Neural crest cell (in vitro differentiated cells): ENCODE measurements at regions not wholly inside any gene's neighbourhood (a gene's known extent, or its start where the extent isn't known, plus 50 kb on each side); places are given as distances from the start of the nearest gene placed in this dataset.

Source experiments
- DNase-seq: peaks from one replicate; pipeline ENCODE4 v3.0.0; 2021; ENCODE audit warnings: low read depth, mixed read lengths, low spot score
- H3K27ac Mint-ChIP-seq: one replicate; pipeline ENCODE4 v1.8.0; 2021; ENCODE audit warnings: mild to moderate bottlenecking, mixed read lengths; ENCODE audit not compliant: unreplicated experiment
- H3K27me3 Mint-ChIP-seq: 2 replicates; pipeline ENCODE4 v1.8.0; 2021; ENCODE audit warnings: low read depth, mild to moderate bottlenecking, mixed read lengths
- H3K36me3 Mint-ChIP-seq: 2 replicates; pipeline ENCODE4 v1.8.0; 2021; ENCODE audit warnings: low read depth, mild to moderate bottlenecking, mixed read lengths
- H3K4me1 Mint-ChIP-seq: 2 replicates; pipeline ENCODE4 v1.8.0; 2021; ENCODE audit warnings: mixed read lengths
- H3K4me3 Mint-ChIP-seq: one replicate; pipeline ENCODE4 v1.8.0; 2021; ENCODE audit warnings: mild to moderate bottlenecking, mixed read lengths
- H3K9me3 Mint-ChIP-seq: 2 replicates; pipeline ENCODE4 v1.8.0; 2021; ENCODE audit warnings: mixed read lengths
- TF ChIP-seq, protein P1 (sequence below): fragments of 200-600 bp; sonication (generic); conservative IDR thresholded peaks from 2 replicates; pipeline ENCODE4 v1.5.0; 2021; ENCODE audit warnings: antibody characterized with exemption, mild to moderate bottlenecking

GRCh38 chr1:189431447-189431846 is 1046.2 kb downstream of the BRINP3 start:
- Mint-ChIP-seq H3K36me3 (no peaks in the 10 kb centered on the region), H3K9me3 (peaks cover 5% of the 10 kb centered on the region), H3K27ac (no peak overlapping the region), H3K4me1 (peaks cover 7% of the 10 kb centered on the region), H3K27me3 (no peaks in the 10 kb centered on the region), H3K4me3 (no peak overlapping the region)
- TF ChIP-seq, protein P1, sequence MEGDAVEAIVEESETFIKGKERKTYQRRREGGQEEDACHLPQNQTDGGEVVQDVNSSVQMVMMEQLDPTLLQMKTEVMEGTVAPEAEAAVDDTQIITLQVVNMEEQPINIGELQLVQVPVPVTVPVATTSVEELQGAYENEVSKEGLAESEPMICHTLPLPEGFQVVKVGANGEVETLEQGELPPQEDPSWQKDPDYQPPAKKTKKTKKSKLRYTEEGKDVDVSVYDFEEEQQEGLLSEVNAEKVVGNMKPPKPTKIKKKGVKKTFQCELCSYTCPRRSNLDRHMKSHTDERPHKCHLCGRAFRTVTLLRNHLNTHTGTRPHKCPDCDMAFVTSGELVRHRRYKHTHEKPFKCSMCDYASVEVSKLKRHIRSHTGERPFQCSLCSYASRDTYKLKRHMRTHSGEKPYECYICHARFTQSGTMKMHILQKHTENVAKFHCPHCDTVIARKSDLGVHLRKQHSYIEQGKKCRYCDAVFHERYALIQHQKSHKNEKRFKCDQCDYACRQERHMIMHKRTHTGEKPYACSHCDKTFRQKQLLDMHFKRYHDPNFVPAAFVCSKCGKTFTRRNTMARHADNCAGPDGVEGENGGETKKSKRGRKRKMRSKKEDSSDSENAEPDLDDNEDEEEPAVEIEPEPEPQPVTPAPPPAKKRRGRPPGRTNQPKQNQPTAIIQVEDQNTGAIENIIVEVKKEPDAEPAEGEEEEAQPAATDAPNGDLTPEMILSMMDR = no peak
- DNase-seq = no peak

DNA sequence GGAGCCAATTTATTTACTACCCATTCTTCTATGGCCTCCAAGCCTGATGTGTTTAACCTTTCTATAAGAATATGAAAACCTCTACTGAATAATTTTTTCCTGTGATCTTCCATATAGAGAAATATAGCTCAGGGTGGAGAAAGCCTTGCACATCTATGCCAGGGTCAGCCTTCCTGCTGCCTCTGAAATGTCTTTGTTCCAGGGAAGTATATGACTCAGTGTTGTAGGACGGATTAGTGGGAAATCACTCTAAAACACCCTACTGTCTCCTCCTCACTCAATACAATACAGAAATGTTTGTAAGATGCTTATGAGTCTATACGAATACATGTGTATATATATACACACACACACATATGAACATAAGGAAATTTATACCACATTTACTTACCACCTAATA is 1044.9 kb downstream of the BRINP3 start:
- H3K27ac Mint-ChIP-seq = no peak overlapping the region
- H3K27me3 Mint-ChIP-seq = no peaks in the 10 kb centered on the region

DNA sequence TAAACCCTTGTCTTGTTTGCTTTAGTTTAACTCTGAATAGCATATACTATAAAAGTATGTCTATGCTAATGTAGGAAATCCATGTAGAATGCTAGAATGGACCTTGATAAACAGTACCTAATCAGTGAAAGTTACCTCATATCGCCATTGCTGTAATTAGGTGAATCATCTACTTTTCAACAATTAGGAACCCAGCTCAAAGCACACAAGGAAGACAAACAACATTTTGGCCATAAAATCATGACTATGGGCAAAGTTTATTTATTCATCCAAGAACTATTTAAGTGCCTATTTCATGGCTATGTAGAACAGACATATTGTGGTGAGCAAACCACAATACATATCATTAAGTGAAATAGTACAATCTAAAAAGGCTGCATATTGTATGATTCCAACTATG is 1043.2 kb downstream of the BRINP3 start:
- no peak for DNase-seq
- TF ChIP-seq, protein P1 = no peak
- Mint-ChIP-seq H3K9me3 (peaks cover 3% of the 10 kb centered on the region), H3K4me1 (peaks cover 7% of the 10 kb centered on the region), H3K36me3 (no peaks in the 10 kb centered on the region), H3K27ac (no peak overlapping the region), H3K4me3 (no peak overlapping the region), H3K27me3 (no peaks in the 10 kb centered on the region)

More for the DNA sequence above, 1044.9 kb downstream of the BRINP3 start:
- TF ChIP-seq, protein P1 = no peak
- Mint-ChIP-seq H3K4me1 (peaks cover 7% of the 10 kb centered on the region), H3K9me3 (peaks cover 5% of the 10 kb centered on the region), H3K36me3 (no peaks in the 10 kb centered on the region), H3K4me3 (no peak overlapping the region)
- DNase-seq = no peak

DNA sequence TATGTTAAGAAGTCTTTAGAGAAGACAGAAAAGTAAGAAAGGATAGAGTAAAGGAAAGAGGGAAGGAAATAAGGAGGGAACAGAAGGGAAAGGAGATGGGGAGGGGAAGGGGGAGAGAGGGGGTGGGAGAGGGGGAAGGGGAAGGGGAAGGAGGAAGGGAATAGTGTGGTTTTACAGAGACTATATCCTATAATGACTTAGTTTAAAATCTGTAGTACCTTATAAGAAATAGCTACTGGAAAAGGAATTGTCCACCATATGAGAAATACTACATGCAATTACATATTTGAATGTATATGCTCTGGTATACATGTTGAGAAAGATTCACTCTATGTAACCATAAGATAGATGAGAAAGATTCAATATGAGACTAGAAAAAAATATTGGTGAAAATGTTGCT is 1042.3 kb downstream of the BRINP3 start:
- H3K4me1 Mint-ChIP-seq = peaks cover 7% of the 10 kb centered on the region
- H3K27ac Mint-ChIP-seq = no peak overlapping the region
- no peaks in the 10 kb centered on the region for H3K36me3 Mint-ChIP-seq
- H3K9me3 Mint-ChIP-seq = no peaks in the 10 kb centered on the region
- TF ChIP-seq, protein P1 = no peak
- H3K4me3 Mint-ChIP-seq = no peak overlapping the region
- DNase-seq = no peak
- H3K27me3 Mint-ChIP-seq = no peaks in the 10 kb centered on the region

DNA sequence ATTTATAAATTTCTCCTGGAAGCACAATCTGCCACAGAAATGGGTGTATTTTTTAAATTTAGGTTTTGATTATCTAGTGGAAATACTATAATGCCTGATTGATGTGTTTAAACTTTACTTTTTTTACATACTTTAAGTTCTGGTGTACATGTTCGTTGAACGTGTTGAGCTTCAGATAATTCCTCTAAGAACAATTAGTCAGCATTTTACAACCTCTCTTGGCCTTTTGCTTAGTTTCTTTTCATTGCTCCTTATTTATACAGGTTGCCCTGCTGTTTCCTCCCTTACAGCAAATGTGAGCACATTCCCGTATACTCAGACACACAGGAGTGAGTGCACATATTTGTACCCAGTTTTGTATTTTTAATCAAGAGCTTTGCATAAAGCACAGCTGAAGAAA is 1038.9 kb downstream of the BRINP3 start:
- H3K9me3 Mint-ChIP-seq = no peaks in the 10 kb centered on the region
- TF ChIP-seq, protein P1 = no peak
- no peak overlapping the region for H3K27ac Mint-ChIP-seq
- no peak for DNase-seq
- peaks cover under 1% of the 10 kb centered on the region for H3K4me1 Mint-ChIP-seq
- H3K27me3 Mint-ChIP-seq = no peaks in the 10 kb centered on the region
- H3K36me3 Mint-ChIP-seq = no peaks in the 10 kb centered on the region
- no peak overlapping the region for H3K4me3 Mint-ChIP-seq

DNA sequence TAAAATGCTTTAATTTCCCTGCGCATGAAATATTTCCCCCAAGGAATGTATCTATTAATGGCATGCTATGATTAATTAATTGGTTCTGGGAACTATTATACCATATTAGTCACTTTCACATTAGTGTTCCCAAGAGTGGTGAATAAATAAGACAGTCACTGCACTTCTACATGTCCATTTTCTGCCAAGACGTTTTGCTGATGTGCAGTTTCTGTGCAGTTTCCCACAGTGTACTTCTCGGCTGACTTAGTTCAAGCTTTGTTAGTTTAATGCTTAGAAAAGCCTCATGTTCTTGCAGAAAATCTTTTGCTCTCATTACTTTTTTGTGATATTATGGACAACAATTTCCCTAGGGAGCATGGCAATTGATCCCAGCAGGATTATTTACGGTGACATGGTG is 1014.5 kb downstream of the BRINP3 start:
- peaks cover 2% of the 10 kb centered on the region for H3K9me3 Mint-ChIP-seq
- TF ChIP-seq, protein P1 = no peak
- H3K27me3 Mint-ChIP-seq = no peaks in the 10 kb centered on the region
- DNase-seq = no peak
- no peak overlapping the region for H3K4me3 Mint-ChIP-seq
- no peak overlapping the region for H3K27ac Mint-ChIP-seq
- no peaks in the 10 kb centered on the region for H3K4me1 Mint-ChIP-seq
- no peaks in the 10 kb centered on the region for H3K36me3 Mint-ChIP-seq
